H1 (cell line): ENCODE measurements at regions not wholly inside any gene's neighbourhood (a gene's known extent, or its start where the extent isn't known, plus 50 kb on each side); places are given as distances from the start of the nearest gene placed in this dataset.

Experiments
- CTCF ChIA-PET: fragments of 300-600 bp; sonication (Branson Sonifier 250); formaldehyde crosslinking; loops from one replicate; lab custom pipeline; 2021; ENCODE audit not compliant: partially characterized antibody; lab: Charles Lee
- POLR2A ChIA-PET: fragments of 300-600 bp; sonication (Branson Sonifier 250); formaldehyde crosslinking; loops from one replicate; lab custom pipeline; 2021; ENCODE audit warnings: inconsistent platforms; ENCODE audit not compliant: partially characterized antibody; lab: Charles Lee
- DNase-seq, 2 experiments: peaks; one replicate each; pipeline versions ENCODE4 v3.0.0 to v3.0.0-alpha.2; 2010 to 2022; ENCODE audit warnings: low spot score in 2 of 2, low read depth in 1 of 2, mixed read lengths in 1 of 2
- FAIRE-seq: peaks from 2 replicates; lab custom pipeline; 2011; peaks lifted over from hg19 to GRCh38; lab: Jason Lieb, UNC
- H2AFZ ChIP-seq: 2 replicates; pipeline ENCODE4 v1.8.1; 2012; ENCODE audit warnings: low read length, inconsistent platforms
- H2AK5ac ChIP-seq: 2 replicates; pipeline ENCODE4 v1.6.1; 2013; ENCODE audit warnings: low read depth, low read length
- H2BK120ac ChIP-seq: replicated peaks from 2 replicates; pipeline ENCODE3; 2013; ENCODE audit warnings: low read depth, low read length, inconsistent platforms
- H2BK12ac ChIP-seq: 2 replicates; pipeline ENCODE4 v1.6.1; 2013; ENCODE audit warnings: low read depth, low read length
- H2BK15ac ChIP-seq: 2 replicates; pipeline ENCODE4 v1.6.1; 2013; ENCODE audit warnings: low read length
- H2BK20ac ChIP-seq: 2 replicates; pipeline ENCODE4 v1.6.1; 2013; ENCODE audit warnings: low read length
- H2BK5ac ChIP-seq: 2 replicates; pipeline ENCODE4 v1.6.1; 2013; ENCODE audit warnings: low read depth, low read length
- H3K14ac ChIP-seq: 2 replicates; pipeline ENCODE4 v1.6.1; 2013; ENCODE audit warnings: inconsistent platforms; ENCODE audit not compliant: insufficient read length
- H3K18ac ChIP-seq: 2 replicates; pipeline ENCODE4 v1.6.1; 2013; ENCODE audit warnings: low read length; ENCODE audit errors: extremely low read depth
- H3K23ac ChIP-seq: 2 replicates; pipeline ENCODE4 v1.6.1; 2013; ENCODE audit warnings: inconsistent platforms; ENCODE audit not compliant: insufficient read length
- H3K23me2 ChIP-seq: 2 replicates; pipeline ENCODE4 v1.6.1; 2013; ENCODE audit warnings: low read depth, low read length
- H3K27ac ChIP-seq: 2 replicates; pipeline ENCODE4 v1.6.1; 2011; ENCODE audit warnings: low read depth, low read length, inconsistent platforms
- H3K27me3 ChIP-seq, 4 experiments: replicated peaks in 1 of 4; 1 replicate in 1 of 4; 2 replicates in 3 of 4; pipeline versions ENCODE4 v1.6.1 to v1.8.1; 2011 to 2013; ENCODE audit warnings: low read length in 3 of 4, mild to moderate bottlenecking in 3 of 4, inconsistent platforms in 2 of 4, mixed read lengths in 2 of 4, moderate library complexity in 1 of 4; ENCODE audit not compliant: control insufficient read depth in 3 of 4, insufficient read depth in 3 of 4; ENCODE audit errors: extremely low read depth in 1 of 4
- H3K36me3 ChIP-seq, 4 experiments: 2 replicates each; pipeline versions ENCODE4 v1.6.1 to v1.8.1; 2011 to 2013; ENCODE audit warnings: mild to moderate bottlenecking in 4 of 4, low read length in 3 of 4, moderate library complexity in 2 of 4, control low read depth in 1 of 4, inconsistent platforms in 1 of 4; ENCODE audit not compliant: insufficient read depth in 4 of 4, control insufficient read depth in 2 of 4
- H3K4ac ChIP-seq: replicated peaks from 2 replicates; pipeline ENCODE3; 2013; ENCODE audit warnings: low read length, low read depth, mixed read lengths, inconsistent platforms; ENCODE audit not compliant: insufficient read length
- H3K4me1 ChIP-seq, 4 experiments: replicated peaks in 1 of 4; 1 replicate in 1 of 4; 2 replicates in 3 of 4; pipeline versions ENCODE4 v1.6.1 to v1.8.1; 2011 to 2013; ENCODE audit warnings: low read length in 3 of 4, inconsistent platforms in 2 of 4, mixed read lengths in 1 of 4; ENCODE audit not compliant: insufficient read depth in 4 of 4, control insufficient read depth in 3 of 4
- H3K4me2 ChIP-seq, 2 experiments: 2 replicates each; pipeline versions ENCODE4 v1.6.1 to v1.8.1; 2011 to 2013; ENCODE audit warnings: low read depth in 2 of 2, low read length in 2 of 2, control low read depth in 1 of 2, inconsistent platforms in 1 of 2, mild to moderate bottlenecking in 1 of 2; ENCODE audit not compliant: insufficient read depth in 1 of 2
- H3K4me3 ChIP-seq, 4 experiments: fragments of 200-600, 300-600 bp in 1 of 4; sonication (generic), shearing (Covaris generic), sonication (Bioruptor Twin) in 1 of 4; 2 replicates each; pipeline versions ENCODE4 v1.5.1 to v1.8.1; 2011 to 2016; ENCODE audit warnings: low read length in 4 of 4, low read depth in 3 of 4, control low read depth in 2 of 4, inconsistent platforms in 2 of 4, mild to moderate bottlenecking in 2 of 4, mixed read lengths in 1 of 4, moderate library complexity in 1 of 4; ENCODE audit not compliant: insufficient read depth in 2 of 4; ENCODE audit errors: extremely low read depth in 1 of 4
- H3K56ac ChIP-seq: replicated peaks from 2 replicates; pipeline ENCODE3; 2013; ENCODE audit warnings: low read depth, mild to moderate bottlenecking, mixed read lengths, low read length, inconsistent platforms; ENCODE audit not compliant: insufficient read length
- H3K79me1 ChIP-seq: 2 replicates; pipeline ENCODE4 v1.6.1; 2013; ENCODE audit warnings: low read depth, low read length, control low read depth
- H3K79me2 ChIP-seq, 2 experiments: 2 replicates each; pipeline versions ENCODE4 v1.6.1 to v1.8.1; 2012 to 2013; ENCODE audit warnings: low read length in 2 of 2, mild to moderate bottlenecking in 2 of 2, inconsistent platforms in 1 of 2; ENCODE audit not compliant: insufficient read depth in 2 of 2, control insufficient read depth in 1 of 2
- H3K9ac ChIP-seq, 4 experiments: replicated peaks in 1 of 4; 1 replicate in 1 of 4; 2 replicates in 3 of 4; pipeline versions ENCODE4 v1.6.1 to v1.8.1; 2011 to 2013; ENCODE audit warnings: low read depth in 3 of 4, low read length in 3 of 4, control low read depth in 2 of 4, mild to moderate bottlenecking in 2 of 4, moderate library complexity in 2 of 4, inconsistent platforms in 1 of 4; ENCODE audit errors: extremely low read depth in 1 of 4
- H3K9me3 ChIP-seq, 2 experiments: 2 replicates each; pipeline versions ENCODE4 v1.6.1 to v1.8.1; 2012 to 2013; ENCODE audit warnings: mild to moderate bottlenecking in 2 of 2, moderate library complexity in 2 of 2, control low read depth in 1 of 2, inconsistent platforms in 1 of 2, low read depth in 1 of 2, low read length in 1 of 2, mixed read lengths in 1 of 2; ENCODE audit not compliant: insufficient read depth in 2 of 2
- H4K20me1 ChIP-seq, 2 experiments: replicated peaks in 1 of 2; 2 replicates each; pipeline versions ENCODE3 to v1.8.1; 2011 to 2013; ENCODE audit warnings: inconsistent platforms in 2 of 2, low read length in 2 of 2, mild to moderate bottlenecking in 1 of 2; ENCODE audit not compliant: insufficient read depth in 2 of 2, control insufficient read depth in 1 of 2
- H4K5ac ChIP-seq: 2 replicates; pipeline ENCODE4 v1.6.1; 2013; ENCODE audit warnings: low read length, low read depth, mixed read lengths, inconsistent platforms; ENCODE audit not compliant: insufficient read length
- H4K8ac ChIP-seq: 2 replicates; pipeline ENCODE4 v1.8.0; 2013; ENCODE audit warnings: mild to moderate bottlenecking, moderate library complexity, low read length, inconsistent platforms; ENCODE audit not compliant: insufficient read depth; ENCODE audit errors: extremely low read depth
- H4K91ac ChIP-seq: replicated peaks from 2 replicates; pipeline ENCODE3; 2013; ENCODE audit warnings: low read length, mixed read lengths, inconsistent platforms; ENCODE audit not compliant: insufficient read length
- ATF3 ChIP-seq: IDR thresholded peaks from 2 replicates; pipeline ENCODE4 v1.6.1; 2011; ENCODE audit warnings: low read depth, mild to moderate bottlenecking, low read length; ENCODE audit not compliant: insufficient read depth
- CBX5 ChIP-seq: fragments of 300-800, 300-1000 bp; sonication (generic); IDR thresholded peaks from 2 replicates; pipeline ENCODE4 v1.7.1; 2016; ENCODE audit warnings: antibody characterized with exemption, low read length, low read depth
- CTBP2 ChIP-seq: IDR thresholded peaks from 2 replicates; pipeline ENCODE4 v1.7.0; 2011; ENCODE audit warnings: borderline replicate concordance, mild to moderate bottlenecking, moderate library complexity, mixed read lengths, low read length; ENCODE audit not compliant: insufficient read depth, insufficient read length
- EZH2 ChIP-seq: fragments of 200-600 bp; sonication (generic); IDR thresholded peaks from 2 replicates; pipeline ENCODE4 v1.7.1; 2012; ENCODE audit warnings: low read depth, mild to moderate bottlenecking, moderate library complexity, low read length, inconsistent platforms; ENCODE audit not compliant: severe bottlenecking
- RAD21 ChIP-seq, 2 experiments: IDR thresholded peaks in 1 of 2; conservative IDR thresholded peaks in 1 of 2; 2 replicates each; pipeline ENCODE4 v1.6.1; 2011; ENCODE audit warnings: low read depth in 2 of 2, low read length in 2 of 2, improper control_type of control experiment in 1 of 2, inconsistent platforms in 1 of 2, mild to moderate bottlenecking in 1 of 2, moderate library complexity in 1 of 2
- RNF2 ChIP-seq: fragments of 200-900, 300-1000 bp; sonication (generic); IDR thresholded peaks from 2 replicates; pipeline ENCODE4 v1.7.1; 2016; ENCODE audit warnings: borderline replicate concordance, low read depth, mild to moderate bottlenecking, antibody characterized with exemption, low read length; ENCODE audit not compliant: poor library complexity, severe bottlenecking; ENCODE audit errors: missing control alignments
- SP4 ChIP-seq: IDR thresholded peaks from 2 replicates; pipeline ENCODE4 v1.6.1; 2012; ENCODE audit warnings: low read length, inconsistent platforms
- TAF7 ChIP-seq: optimal IDR thresholded peaks from 2 replicates; pipeline ENCODE3; 2011; ENCODE audit warnings: low read depth, mild to moderate bottlenecking, inconsistent platforms, low read length, moderate library complexity, borderline replicate concordance
- WGBS, 2 experiments: shearing (Covaris generic) in 1 of 2; methylation state at CpG; one replicate each; pipeline versions ENCODE4 v1.1.6 to v1.1.7; 2013 to 2015; ENCODE audit warnings: low lambda C conversion rate in 2 of 2, mixed read lengths in 2 of 2, inconsistent platforms in 1 of 2, low coverage in 1 of 2, missing lambda C conversion rate in 1 of 2; ENCODE audit not compliant: insufficient replicate concordance in 2 of 2, insufficient coverage in 1 of 2, insufficient read length in 1 of 2; ENCODE audit errors: extremely low coverage in 1 of 2, missing lambda C conversion rate in 1 of 2; 5-methylcytosine and 5-hydroxymethylcytosine counted together
- TF ChIP-seq, protein P1 (sequence below): IDR thresholded peaks from 2 replicates; pipeline ENCODE4 v1.6.1; 2011; ENCODE audit warnings: low read length, improper control_type of control experiment

DNA sequence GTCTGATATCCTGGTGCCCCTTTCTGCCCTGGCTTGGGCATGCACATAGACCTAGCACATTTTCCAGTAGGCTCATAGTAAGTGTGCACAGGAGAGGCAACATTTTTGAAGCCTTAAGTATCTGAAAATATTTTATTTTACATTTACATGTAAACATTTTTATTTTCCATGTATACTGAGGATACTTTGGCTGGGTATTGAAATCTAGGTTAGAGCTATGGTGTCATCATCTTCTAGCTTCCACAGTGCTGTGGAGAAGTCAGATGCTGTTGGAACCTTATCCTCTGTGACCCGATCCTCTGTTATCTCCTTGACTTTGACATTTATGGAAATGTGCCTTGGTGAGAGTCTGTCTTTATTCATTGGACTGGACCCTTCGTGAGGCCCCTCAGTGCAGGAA is 74.1 kb downstream of the PLXNA1 start:
- no peaks in the 10 kb centered on the region for H3K79me1 ChIP-seq
- H3K23me2 ChIP-seq: no peaks in the 10 kb centered on the region
- no peak overlapping the region for H2BK5ac ChIP-seq
- no peak overlapping the region for H3K27ac ChIP-seq
- no peaks in the 10 kb centered on the region for H3K27me3 ChIP-seq
- H2BK12ac ChIP-seq: no peak overlapping the region
- peaks cover 0 to 3% (median under 1%) of the 10 kb centered on the region in 4 experiments; a peak in 4 of 7 replicates for H3K4me1 ChIP-seq
- WGBS, 2 experiments: 84% methylated on average over 2 of the region's 2 CpGs; no CpG with 5 or more reads in 1 of the 2 experiments
- H2BK120ac ChIP-seq: no peak overlapping the region
- CTCF ChIA-PET: interaction anchor here (1.1 kb wide), 1 partner anchor 49 kb away, joined by 3 read pairs; no protein-coding TSS in a partner anchor
- POLR2A ChIA-PET: interaction anchor here (0.6 kb wide), 1 partner anchor 10 kb away, joined by 3 read pairs; no protein-coding TSS in a partner anchor
- no peaks in the 10 kb centered on the region for H3K36me3 ChIP-seq
- no peak overlapping the region for H3K56ac ChIP-seq
- no peak overlapping the region for H3K9ac ChIP-seq
- H2AFZ ChIP-seq: no peak overlapping the region
- no peak overlapping the region for H4K8ac ChIP-seq
- H2BK15ac ChIP-seq: no peak overlapping the region
- TF ChIP-seq RAD21 (IDR thresholded peaks at IDR 0.05 in 1 of 2, conservative IDR thresholded peaks at IDR 0.05 in 1 of 2; ENCODE audit: low read depth in 2 of 2, low read length in 2 of 2) (no peak), TAF7 (no peak), EZH2 (no peak), SP4 (no peak), RNF2 (no peak), CBX5 (no peak), ATF3 (no peak), CTBP2 (no peak)
- TF ChIP-seq, protein P1, sequence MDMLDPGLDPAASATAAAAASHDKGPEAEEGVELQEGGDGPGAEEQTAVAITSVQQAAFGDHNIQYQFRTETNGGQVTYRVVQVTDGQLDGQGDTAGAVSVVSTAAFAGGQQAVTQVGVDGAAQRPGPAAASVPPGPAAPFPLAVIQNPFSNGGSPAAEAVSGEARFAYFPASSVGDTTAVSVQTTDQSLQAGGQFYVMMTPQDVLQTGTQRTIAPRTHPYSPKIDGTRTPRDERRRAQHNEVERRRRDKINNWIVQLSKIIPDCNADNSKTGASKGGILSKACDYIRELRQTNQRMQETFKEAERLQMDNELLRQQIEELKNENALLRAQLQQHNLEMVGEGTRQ: no peak
- H3K79me2 ChIP-seq: no peaks in the 10 kb centered on the region
- no peaks in the 10 kb centered on the region for H4K20me1 ChIP-seq
- H3K23ac ChIP-seq: no peak overlapping the region
- H3K4me2 ChIP-seq: no peak overlapping the region
- H2AK5ac ChIP-seq: no peak overlapping the region
- H3K18ac ChIP-seq: no peak overlapping the region
- DNase-seq (no peak), FAIRE-seq (no peak)
- no peak overlapping the region for H3K14ac ChIP-seq
- peaks cover 4 to 9% of the 10 kb centered on the region in 2 experiments; a peak in 2 of 4 replicates for H3K9me3 ChIP-seq
- no peak overlapping the region for H3K4me3 ChIP-seq
- no peak overlapping the region for H2BK20ac ChIP-seq
- H4K91ac ChIP-seq: no peak overlapping the region
- no peak overlapping the region for H3K4ac ChIP-seq
- H4K5ac ChIP-seq: no peak overlapping the region
